Glutamatergic neuron (in vitro differentiated cells): ENCODE measurements at regions not wholly inside any gene's neighbourhood (a gene's known extent, or its start where the extent isn't known, plus 50 kb on each side); places are given as distances from the start of the nearest gene placed in this dataset.

ENCODE experiments used
- DNase-seq: peaks from one replicate; pipeline ENCODE4 v3.0.0; 2022
- H3K27ac Mint-ChIP-seq: one replicate; pipeline ENCODE4 v1.8.0; 2020; ENCODE audit warnings: mild to moderate bottlenecking, mixed read lengths, inconsistent platforms; ENCODE audit not compliant: unreplicated experiment
- H3K27me3 Mint-ChIP-seq: one replicate; pipeline ENCODE4 v1.8.0; 2020; ENCODE audit warnings: mild to moderate bottlenecking, moderate library complexity, mixed read lengths, inconsistent platforms; ENCODE audit not compliant: unreplicated experiment
- H3K36me3 Mint-ChIP-seq: one replicate; pipeline ENCODE4 v1.8.0; 2020; ENCODE audit warnings: mild to moderate bottlenecking, mixed read lengths, inconsistent platforms; ENCODE audit not compliant: unreplicated experiment
- H3K4me1 Mint-ChIP-seq: one replicate; pipeline ENCODE4 v1.8.0; 2020; ENCODE audit warnings: mild to moderate bottlenecking, low read depth, mixed read lengths, inconsistent platforms; ENCODE audit not compliant: unreplicated experiment
- H3K4me3 Mint-ChIP-seq: one replicate; pipeline ENCODE4 v1.8.0; 2020; ENCODE audit warnings: mild to moderate bottlenecking, mixed read lengths, inconsistent platforms; ENCODE audit not compliant: unreplicated experiment
- H3K9me3 Mint-ChIP-seq: one replicate; pipeline ENCODE4 v1.8.0; 2020; ENCODE audit warnings: mild to moderate bottlenecking, moderate library complexity, mixed read lengths, inconsistent platforms; ENCODE audit not compliant: unreplicated experiment
- CTCF ChIP-seq: fragments of 200-600 bp; sonication (generic); IDR thresholded peaks from one replicate; pipeline ENCODE4 v1.5.0; 2021; ENCODE audit not compliant: partially characterized antibody, unreplicated experiment

DNA sequence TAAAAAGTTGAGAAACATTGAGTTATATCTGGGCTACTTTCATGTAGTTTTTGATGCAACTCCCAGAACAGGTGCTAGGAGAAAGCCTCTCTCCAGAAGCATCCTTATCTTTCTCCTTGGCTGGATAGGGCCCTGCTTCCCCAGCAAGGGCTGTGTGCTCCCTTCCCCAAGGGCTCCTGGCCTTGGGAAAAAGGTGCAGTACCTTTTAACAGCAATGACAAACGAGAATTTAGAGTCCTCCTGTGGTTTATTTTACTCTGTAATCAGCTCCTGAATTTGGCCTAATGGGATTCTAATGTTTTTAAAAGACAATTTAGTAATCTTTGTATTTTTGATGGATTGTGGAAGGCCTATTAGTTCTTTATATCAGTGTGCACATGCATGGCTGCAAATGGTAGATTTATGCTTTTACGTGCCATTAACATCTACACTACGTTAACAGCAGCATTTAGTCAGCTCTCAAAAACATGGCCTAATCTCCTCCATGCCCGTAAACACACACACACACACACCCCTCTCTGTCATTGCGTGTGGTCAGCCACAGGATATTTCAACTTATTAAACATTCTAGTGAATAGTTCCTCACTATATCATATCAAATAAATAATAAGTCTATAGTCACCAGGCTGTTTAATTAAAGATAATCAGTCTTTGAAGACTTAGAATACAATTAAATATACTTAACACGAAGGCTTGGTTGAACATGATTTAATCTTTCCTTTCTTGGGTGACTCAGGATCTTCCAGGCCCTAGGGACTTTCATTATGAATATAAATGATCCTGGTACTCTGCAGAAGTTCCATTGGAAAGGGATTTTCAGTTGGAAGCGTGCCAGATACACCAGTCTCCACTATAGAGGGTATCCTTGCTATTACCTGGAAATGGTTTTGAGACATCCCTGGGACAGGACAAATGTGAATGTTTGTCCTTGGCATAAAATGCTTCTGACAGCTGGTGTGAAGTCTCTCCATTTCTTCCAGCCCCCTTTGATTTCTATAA is 181.4 kb upstream of the PWP1 start:
- H3K4me3 Mint-ChIP-seq = no peak overlapping the region
- no peaks in the 10 kb centered on the region for H3K36me3 Mint-ChIP-seq
- H3K4me1 Mint-ChIP-seq = no peaks in the 10 kb centered on the region
- no peak overlapping the region for H3K27ac Mint-ChIP-seq
- no peaks in the 10 kb centered on the region for H3K9me3 Mint-ChIP-seq
- TF ChIP-seq CTCF = no peak
- no peak for DNase-seq
- peaks cover 5% of the 10 kb centered on the region for H3K27me3 Mint-ChIP-seq

GRCh38 chr12:107509421-107509820 is 176.2 kb upstream of the PWP1 start:
- H3K36me3 Mint-ChIP-seq = no peaks in the 10 kb centered on the region
- H3K4me3 Mint-ChIP-seq = no peak overlapping the region
- no peaks in the 10 kb centered on the region for H3K9me3 Mint-ChIP-seq
- peaks cover 2% of the 10 kb centered on the region for H3K27me3 Mint-ChIP-seq
- DNase-seq = no peak
- no peak for TF ChIP-seq CTCF
- H3K4me1 Mint-ChIP-seq = no peaks in the 10 kb centered on the region
- H3K27ac Mint-ChIP-seq = no peak overlapping the region

DNA sequence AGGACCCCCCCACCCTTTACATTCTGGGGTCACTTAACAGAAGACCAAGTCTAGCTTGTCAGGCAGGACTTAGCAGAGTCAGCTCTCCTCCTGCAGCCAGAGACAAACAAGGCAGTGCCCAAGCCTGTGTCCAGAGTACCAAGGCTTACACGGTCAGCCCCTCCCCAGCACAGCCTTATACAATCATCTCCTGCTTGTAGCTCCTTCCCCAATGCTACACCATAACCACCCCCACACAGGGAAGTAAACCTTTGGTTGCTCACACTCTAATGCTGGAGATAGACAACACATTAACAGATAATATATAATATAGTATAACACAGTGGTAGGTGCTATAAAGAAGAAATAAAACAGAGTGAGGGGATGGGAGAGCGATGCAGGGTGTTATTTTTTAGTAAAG is 175.4 kb upstream of the PWP1 start:
- Mint-ChIP-seq H3K9me3 (no peaks in the 10 kb centered on the region), H3K4me3 (no peak overlapping the region), H3K27me3 (peaks cover 2% of the 10 kb centered on the region), H3K4me1 (no peaks in the 10 kb centered on the region), H3K27ac (no peak overlapping the region), H3K36me3 (no peaks in the 10 kb centered on the region)
- no peak for TF ChIP-seq CTCF
- no peak for DNase-seq

DNA sequence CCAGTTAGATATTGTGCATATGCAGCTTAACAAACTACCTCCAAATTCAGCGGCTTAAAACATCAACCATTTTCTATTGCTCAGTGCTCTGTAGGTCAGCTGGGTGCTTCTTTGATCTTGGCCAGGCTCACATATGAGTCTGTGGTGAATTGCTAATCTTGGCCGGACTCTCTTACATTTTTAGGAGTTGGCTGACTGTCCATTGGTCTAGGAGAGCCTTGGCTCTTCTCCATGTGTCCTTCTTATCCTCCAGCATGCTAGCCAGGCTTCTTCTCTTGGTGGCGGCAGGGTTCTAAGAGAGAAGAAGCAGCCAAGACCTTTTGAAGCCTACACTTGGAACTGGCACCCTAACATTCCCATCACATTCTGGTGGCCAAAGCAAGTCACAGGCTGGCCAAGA is 174.3 kb upstream of the PWP1 start:
- no peak for TF ChIP-seq CTCF
- no peak for DNase-seq
- no peak overlapping the region for H3K27ac Mint-ChIP-seq
- no peaks in the 10 kb centered on the region for H3K9me3 Mint-ChIP-seq
- H3K4me3 Mint-ChIP-seq = no peak overlapping the region
- peaks cover 2% of the 10 kb centered on the region for H3K27me3 Mint-ChIP-seq
- H3K4me1 Mint-ChIP-seq = no peaks in the 10 kb centered on the region
- H3K36me3 Mint-ChIP-seq = no peaks in the 10 kb centered on the region

DNA sequence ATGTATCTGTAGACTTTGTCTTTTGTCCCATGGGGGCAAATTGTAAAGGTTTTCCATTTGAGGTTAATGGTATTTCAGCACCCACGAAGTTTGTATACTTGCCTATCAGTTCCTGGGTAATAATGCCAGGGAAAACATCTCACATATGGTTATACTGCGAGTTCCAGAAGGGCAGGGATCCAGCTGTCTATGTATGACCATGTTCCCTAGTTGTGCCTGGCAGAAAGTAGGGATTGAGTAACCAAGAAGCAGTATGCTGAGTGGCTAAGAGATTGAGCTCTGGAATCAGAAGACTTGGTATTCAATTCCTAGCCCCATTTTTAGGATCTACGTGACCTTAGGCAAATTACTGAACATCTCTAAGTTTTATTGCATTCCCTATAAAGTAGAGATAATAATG is 173.2 kb upstream of the PWP1 start:
- Mint-ChIP-seq H3K27ac (no peak overlapping the region), H3K4me3 (no peak overlapping the region), H3K27me3 (peaks cover 2% of the 10 kb centered on the region), H3K4me1 (no peaks in the 10 kb centered on the region), H3K9me3 (no peaks in the 10 kb centered on the region), H3K36me3 (no peaks in the 10 kb centered on the region)
- DNase-seq = no peak
- no peak for TF ChIP-seq CTCF
